Tibial nerve (tissue), 4 donors: ENCODE measurements at regions not wholly inside any gene's neighbourhood (a gene's known extent, or its start where the extent isn't known, plus 50 kb on each side); places are given as distances from the start of the nearest gene placed in this dataset.

Experiments used
- DNase-seq, 2 donors: peaks; one replicate each; pipeline ENCODE4 v3.0.0-alpha.2; 2019; ENCODE audit warnings: low spot score in 2 of 2
- H3K27ac ChIP-seq, 4 donors: fragments of 200-600 bp; sonication (generic) in 3 of 4; one replicate each; pipeline ENCODE4 v1.5.1; 2017 to 2019; ENCODE audit warnings: mild to moderate bottlenecking in 1 of 4
- H3K27me3 ChIP-seq, 2 donors: fragments of 200-600 bp; sonication (generic) in 1 of 2; one replicate each; pipeline versions ENCODE4 v1.5.1 to v1.6.0; 2017 to 2019
- H3K36me3 ChIP-seq, 3 donors: fragments of 200-600 bp; sonication (generic); one replicate each; pipeline ENCODE4 v1.5.1; 2018 to 2019
- H3K4me1 ChIP-seq, 4 donors: fragments of 200-600 bp; sonication (generic) in 3 of 4; one replicate each; pipeline ENCODE4 v1.5.1; 2017 to 2019
- H3K4me3 ChIP-seq, 4 donors: fragments of 200-600 bp; sonication (generic) in 3 of 4; one replicate each; pipeline ENCODE4 v1.5.1; 2017 to 2019; ENCODE audit warnings: mild to moderate bottlenecking in 1 of 4, moderate library complexity in 1 of 4
- H3K9me3 ChIP-seq, 4 donors: fragments of 200-600 bp; sonication (generic) in 3 of 4; one replicate each; pipeline ENCODE4 v1.5.1; 2017 to 2019
- CTCF ChIP-seq, 5 experiments: fragments of 200-600 bp in 3 of 5; fragments of 450-650 bp in 2 of 5; sonication (generic) in 3 of 5; IDR thresholded peaks; one replicate each; pipeline ENCODE4 v1.5.1; 2016 to 2019; ENCODE audit warnings: antibody characterized with exemption in 5 of 5, mild to moderate bottlenecking in 3 of 5, moderate library complexity in 2 of 5
- EP300 ChIP-seq, 2 donors: sonication (generic); formaldehyde crosslinking; IDR thresholded peaks; one replicate each; pipeline ENCODE4 v1.6.1; 2017; ENCODE audit warnings: antibody characterized with exemption in 2 of 2, mild to moderate bottlenecking in 1 of 2
- POLR2A ChIP-seq, 2 donors: fragments of 450-650 bp; IDR thresholded peaks; one replicate each; pipeline ENCODE4 v1.6.1; 2017; ENCODE audit warnings: antibody characterized with exemption in 2 of 2, mild to moderate bottlenecking in 2 of 2, moderate library complexity in 2 of 2
- WGBS, 2 donors: methylation state at CpG; one replicate each; pipeline ENCODE4 v1.1.5; 2018; 5-methylcytosine and 5-hydroxymethylcytosine counted together

DNA sequence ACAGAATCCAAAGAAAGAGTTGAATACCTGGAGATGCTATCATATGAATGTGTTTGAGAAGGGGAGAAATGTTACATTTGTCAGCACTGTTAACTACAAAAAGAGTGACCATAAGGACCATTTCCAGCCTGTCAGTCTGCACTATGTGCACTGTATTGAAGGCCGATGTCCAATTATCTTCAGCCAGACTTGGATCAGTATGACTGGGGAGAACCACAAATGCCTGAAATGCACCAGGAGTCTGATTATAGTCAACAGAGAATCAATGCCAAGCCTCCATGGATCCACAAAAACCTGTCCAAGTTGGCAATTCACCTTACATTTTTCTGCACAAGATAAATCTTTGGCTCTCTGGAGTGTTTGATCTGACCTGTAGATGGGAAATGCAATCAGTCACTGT lies 697.5 kb upstream of the SGCG start:
- TF ChIP-seq POLR2A (IDR thresholded peaks at IDR 0.05): no peak
- H3K27me3 ChIP-seq: no peaks in the 10 kb centered on the region
- H3K36me3 ChIP-seq: no peaks in the 10 kb centered on the region
- peaks cover 0 to 15% (median 0%) of the 10 kb centered on the region in 4 donors for H3K4me1 ChIP-seq
- DNase-seq: no peak
- WGBS, 2 donors: 67 to 84% methylated on average over 1 of the region's 1 CpG
- H3K9me3 ChIP-seq: no peaks in the 10 kb centered on the region
- H3K27ac ChIP-seq: no peak overlapping the region
- no peak overlapping the region for H3K4me3 ChIP-seq

- Histone ChIP-seq H3K9me3 (no peaks in the 10 kb centered on the region), H3K27ac (no peak overlapping the region), H3K4me3 (no peak overlapping the region), H3K27me3 (no peaks in the 10 kb centered on the region), H3K4me1 (peaks cover 0 to 15% (median 0%) of the 10 kb centered on the region in 4 donors), H3K36me3 (no peaks in the 10 kb centered on the region)
- DNase-seq: no peak
- TF ChIP-seq CTCF (IDR thresholded peaks at IDR 0.05) (no peak), POLR2A (IDR thresholded peaks at IDR 0.05) (no peak), EP300 (IDR thresholded peaks at IDR 0.05) (no peak)
- 60 to 71% methylated on average over 3 of the region's 3 CpGs for WGBS, 2 donors
Observed at GRCh38 chr13:22486490-22486889, 694.3 kb upstream of the SGCG start.

DNA sequence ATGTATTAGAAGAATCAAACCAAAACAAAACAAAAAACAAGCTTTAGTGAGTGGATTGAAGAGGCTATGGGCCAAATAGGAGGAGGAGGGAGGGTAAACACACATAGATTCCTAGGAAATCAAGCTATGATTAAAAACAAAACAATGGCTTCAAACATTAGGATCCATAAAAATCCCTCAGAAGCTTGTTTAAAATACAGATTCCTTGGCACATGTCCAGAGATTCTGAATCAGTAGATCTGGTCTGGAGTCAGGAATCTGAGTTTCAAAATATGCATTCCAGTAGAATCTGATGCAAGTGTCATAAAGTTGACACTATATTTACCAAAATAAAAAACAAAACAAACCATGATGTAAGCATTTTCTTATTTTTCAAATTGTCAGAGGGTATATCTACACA lies 692.8 kb upstream of the SGCG start:
- Histone ChIP-seq H3K27ac (no peak overlapping the region), H3K4me3 (no peak overlapping the region), H3K4me1 (peaks cover 0 to 15% (median 0%) of the 10 kb centered on the region in 4 donors), H3K9me3 (peaks cover 0 to 3% (median 0%) of the 10 kb centered on the region in 4 donors), H3K27me3 (no peaks in the 10 kb centered on the region), H3K36me3 (no peaks in the 10 kb centered on the region)
- DNase-seq: no peak
- TF ChIP-seq POLR2A (IDR thresholded peaks at IDR 0.05) (no peak), EP300 (IDR thresholded peaks at IDR 0.05) (no peak), CTCF (IDR thresholded peaks at IDR 0.05) (no peak)

- WGBS, 2 donors: 76 to 81% methylated on average over 2 of the region's 2 CpGs
- no peak overlapping the region for H3K27ac ChIP-seq
- H3K36me3 ChIP-seq: no peaks in the 10 kb centered on the region
- H3K4me1 ChIP-seq: peaks cover 0 to 15% (median 0%) of the 10 kb centered on the region in 4 donors
- H3K4me3 ChIP-seq: no peak overlapping the region
- DNase-seq: no peak
- no peak for TF ChIP-seq POLR2A (IDR thresholded peaks at IDR 0.05)
- no peak for TF ChIP-seq EP300 (IDR thresholded peaks at IDR 0.05)
- TF ChIP-seq CTCF (IDR thresholded peaks at IDR 0.05): no peak
- peaks cover 0 to 7% (median 1%) of the 10 kb centered on the region in 4 donors for H3K9me3 ChIP-seq
- H3K27me3 ChIP-seq: no peaks in the 10 kb centered on the region
Observed at GRCh38 chr13:22489771-22490170, 691.0 kb upstream of the SGCG start.

DNA sequence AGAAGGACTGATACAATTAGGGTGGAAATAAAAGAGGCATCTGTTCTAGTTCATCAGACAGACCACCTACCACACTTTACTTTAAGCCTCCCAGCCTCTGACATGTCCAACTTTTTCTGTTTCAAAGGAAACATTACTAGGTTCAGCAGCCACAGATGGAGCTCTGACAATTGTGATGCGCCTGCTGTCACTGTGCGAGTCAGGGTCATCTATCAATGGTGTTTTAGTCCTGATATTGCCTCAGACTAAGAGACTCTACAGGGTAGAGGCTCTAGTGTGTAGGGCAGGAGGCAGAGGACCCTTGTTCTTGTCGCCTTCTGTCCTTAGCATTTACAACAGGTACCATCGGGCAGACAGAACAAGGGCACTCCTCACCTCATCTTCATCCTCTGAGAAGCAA lies 685.0 kb upstream of the SGCG start:
- peaks cover 0 to 6% (median 0%) of the 10 kb centered on the region in 4 donors for H3K4me1 ChIP-seq
- no peak overlapping the region for H3K27ac ChIP-seq
- TF ChIP-seq EP300 (IDR thresholded peaks at IDR 0.05): no peak
- TF ChIP-seq POLR2A (IDR thresholded peaks at IDR 0.05): no peak
- no peak for TF ChIP-seq CTCF (IDR thresholded peaks at IDR 0.05)
- H3K27me3 ChIP-seq: no peaks in the 10 kb centered on the region
- H3K36me3 ChIP-seq: no peaks in the 10 kb centered on the region
- no peak for DNase-seq
- no peak overlapping the region for H3K4me3 ChIP-seq
- peaks cover 0 to 7% (median 1%) of the 10 kb centered on the region in 4 donors for H3K9me3 ChIP-seq
- 93 to 95% methylated on average over 4 of the region's 4 CpGs for WGBS, 2 donors
